HG03196 (cell line): ENCODE measurements at regions not wholly inside any gene's neighbourhood (a gene's known extent, or its start where the extent isn't known, plus 50 kb on each side); places are given as distances from the start of the nearest gene placed in this dataset.

Experiments used
- ATAC-seq: cut with Tn5 transposase; IDR thresholded peaks from one replicate; pipeline ENCODE4 v1.9.1; 2021; ENCODE audit not compliant: unreplicated experiment

DNA sequence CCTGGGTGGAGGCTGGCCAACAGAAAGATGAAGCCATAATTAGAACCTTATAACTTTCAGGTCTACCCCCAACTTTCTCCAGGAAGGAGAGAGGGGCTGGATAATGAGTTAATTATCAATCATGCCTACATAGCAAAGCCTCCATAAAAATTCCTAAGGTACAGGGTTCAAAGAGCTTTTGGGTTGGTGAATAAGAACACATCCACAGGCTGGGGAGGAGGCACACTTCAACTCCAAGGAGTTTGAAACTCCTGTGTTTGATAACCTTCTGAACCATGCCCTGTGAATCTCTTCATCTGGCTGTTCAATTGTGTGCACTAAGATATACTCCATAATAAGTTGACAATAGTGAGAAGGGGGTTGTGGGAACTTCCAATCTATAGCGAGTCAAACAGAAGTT, 552.3 kb downstream of the TDRD15 start:
- ATAC-seq: no peak

DNA sequence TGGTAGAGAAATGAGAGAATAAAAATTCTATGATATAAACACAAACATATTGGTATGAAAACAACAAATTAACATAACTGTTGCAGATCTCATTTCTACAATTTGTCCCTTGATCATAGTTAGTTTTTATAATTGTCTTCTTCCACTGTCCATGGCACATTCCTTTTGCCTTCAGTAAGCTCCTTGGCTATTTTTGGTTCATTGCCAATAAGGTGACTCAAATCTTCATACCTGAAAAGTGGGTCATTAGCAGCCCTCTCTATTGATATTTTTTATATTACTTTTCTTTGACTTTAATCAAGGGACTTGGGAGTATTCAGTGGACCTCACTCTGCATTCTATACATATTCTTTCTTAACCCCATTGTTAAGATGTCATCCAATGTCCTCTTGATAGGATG, 552.9 kb downstream of the TDRD15 start:
- no peak for ATAC-seq

DNA sequence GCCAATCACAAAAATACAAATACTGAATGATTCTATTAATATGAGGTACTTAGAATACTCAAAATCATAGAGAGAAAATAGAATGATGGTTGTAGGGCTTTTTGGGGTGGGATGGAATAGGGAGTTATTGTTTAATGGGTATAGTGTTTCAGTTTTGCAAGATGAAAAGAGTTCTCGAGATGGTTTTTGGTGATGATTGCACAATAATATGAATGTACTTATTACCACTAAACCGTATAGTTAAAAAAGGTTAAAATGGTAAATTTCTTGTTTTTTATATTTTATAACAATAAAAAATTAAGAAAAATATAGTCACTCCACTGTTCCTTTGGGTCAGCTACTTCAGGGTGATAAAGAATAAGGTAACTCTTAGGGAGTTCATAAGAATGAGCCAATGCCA, 560.1 kb downstream of the TDRD15 start:
- ATAC-seq: no peak

DNA sequence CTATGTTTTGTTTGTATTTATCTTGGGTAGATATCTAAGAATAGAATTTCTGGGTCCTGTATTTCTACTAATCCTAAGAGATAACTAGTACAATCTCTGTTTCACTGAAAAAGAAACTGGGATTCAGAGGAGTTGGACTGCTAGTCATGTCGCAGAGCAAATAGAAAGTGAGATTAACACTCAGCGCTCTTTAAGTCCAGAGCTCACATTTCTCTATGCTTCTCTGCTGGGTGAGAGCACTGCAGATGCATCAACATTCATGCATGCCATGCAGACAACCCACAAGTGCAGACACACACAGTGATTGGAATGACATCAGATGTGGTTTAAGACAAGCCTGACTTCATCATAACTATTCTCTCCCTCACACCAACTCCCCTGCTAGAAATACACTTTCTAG, 563.8 kb downstream of the TDRD15 start:
- ATAC-seq: no peak

GRCh38 chr2:21690005-21690404, 566.2 kb downstream of the TDRD15 start:
- ATAC-seq: no peak

DNA sequence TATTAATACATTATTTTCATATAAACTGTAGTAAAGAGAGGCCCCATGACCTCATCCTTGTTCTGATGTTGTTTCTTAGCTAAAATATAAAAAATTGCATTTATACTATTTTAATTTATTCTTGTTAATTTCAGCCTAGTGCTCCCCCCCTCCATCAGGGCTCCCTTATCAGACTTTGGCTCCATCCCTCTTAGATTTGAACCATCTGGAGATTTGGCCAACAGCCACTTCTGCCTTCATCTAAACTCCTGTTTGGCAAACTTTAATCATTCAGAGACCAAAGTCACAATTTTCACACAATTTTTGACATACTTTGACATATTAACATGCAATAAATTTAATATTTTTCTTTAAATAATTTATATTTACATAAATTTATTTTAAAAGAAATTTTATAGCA, 569.3 kb downstream of the TDRD15 start:
- ATAC-seq: no peak

DNA sequence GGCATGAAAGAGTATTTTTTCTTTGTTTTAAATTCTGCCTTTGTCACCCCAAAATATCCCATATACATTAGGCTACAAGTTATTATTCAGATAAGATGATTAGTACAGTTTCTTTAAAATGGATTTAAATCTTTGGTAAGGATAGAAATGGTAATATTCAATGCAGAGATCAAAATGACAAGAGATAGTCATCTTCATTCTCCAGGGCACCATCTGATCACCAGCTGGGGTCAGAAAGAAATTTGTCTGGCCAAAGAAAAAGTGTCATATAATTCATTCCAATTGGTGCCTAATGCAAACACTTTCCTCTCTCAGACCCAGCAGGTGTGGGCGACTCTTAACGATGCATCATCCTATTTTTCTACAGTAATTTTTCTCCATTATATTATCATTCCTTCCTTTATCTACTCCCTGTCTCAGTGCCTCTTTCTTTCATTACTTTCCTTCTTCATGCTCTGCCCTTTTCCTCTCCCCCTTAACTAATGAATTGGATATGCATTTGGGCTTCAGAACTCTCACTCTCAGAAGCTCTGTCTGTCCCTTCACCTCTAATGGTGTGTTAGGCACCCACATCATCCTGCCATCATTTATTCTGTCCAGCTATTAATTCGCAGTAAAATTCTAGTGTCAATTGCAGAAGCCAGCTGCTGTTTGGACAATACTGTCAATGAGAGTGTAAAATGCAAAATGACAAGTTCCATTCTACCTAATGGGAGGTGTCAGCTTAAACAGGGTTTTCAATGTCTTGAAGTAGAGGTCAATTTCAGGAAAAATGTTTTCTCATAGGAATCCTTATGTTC, 570.5 kb downstream of the TDRD15 start:
- no peak for ATAC-seq

DNA sequence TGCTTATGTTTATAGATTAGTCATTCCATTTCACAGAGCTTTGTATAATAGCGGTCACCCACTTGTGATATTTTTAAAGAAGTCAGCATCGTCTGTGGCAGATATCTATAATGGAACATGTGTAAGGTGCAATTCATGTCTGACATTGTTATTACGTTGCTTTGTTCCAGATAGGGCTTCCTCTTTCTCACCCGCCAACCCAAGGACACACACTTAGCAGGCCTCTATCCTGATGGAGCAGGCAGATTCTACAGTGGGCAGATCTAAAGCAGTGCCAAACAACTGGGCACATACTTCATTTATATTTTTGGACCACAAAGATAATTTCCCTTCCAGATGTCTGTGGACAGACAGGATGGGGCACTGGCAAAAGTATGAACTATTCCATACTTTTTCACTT, 573.1 kb downstream of the TDRD15 start:
- ATAC-seq: no peak

DNA sequence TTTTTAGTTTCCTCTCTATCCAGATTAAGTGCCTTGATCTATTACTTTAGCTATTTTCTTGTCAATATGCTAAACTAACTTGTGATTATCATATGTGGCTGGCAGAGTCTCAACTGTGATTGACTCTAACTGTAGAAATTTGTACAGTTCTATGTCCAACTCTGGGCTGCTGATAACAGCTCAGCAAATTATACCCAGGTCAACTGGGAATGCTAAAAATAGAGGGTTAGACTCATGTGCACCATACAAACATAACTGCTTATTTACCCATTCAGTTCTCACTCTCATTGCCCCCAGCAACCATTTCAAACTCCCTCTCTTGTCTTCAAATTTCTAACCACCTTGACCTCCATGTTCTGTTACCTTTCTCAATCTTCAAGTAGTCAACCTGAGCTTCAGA, 576.9 kb downstream of the TDRD15 start:
- ATAC-seq: no peak

- ATAC-seq: no peak
Measured at GRCh38 chr2:21710031-21710430, 586.3 kb downstream of the TDRD15 start.

GRCh38 chr2:21710496-21710895, 586.7 kb downstream of the TDRD15 start:
- no peak for ATAC-seq

DNA sequence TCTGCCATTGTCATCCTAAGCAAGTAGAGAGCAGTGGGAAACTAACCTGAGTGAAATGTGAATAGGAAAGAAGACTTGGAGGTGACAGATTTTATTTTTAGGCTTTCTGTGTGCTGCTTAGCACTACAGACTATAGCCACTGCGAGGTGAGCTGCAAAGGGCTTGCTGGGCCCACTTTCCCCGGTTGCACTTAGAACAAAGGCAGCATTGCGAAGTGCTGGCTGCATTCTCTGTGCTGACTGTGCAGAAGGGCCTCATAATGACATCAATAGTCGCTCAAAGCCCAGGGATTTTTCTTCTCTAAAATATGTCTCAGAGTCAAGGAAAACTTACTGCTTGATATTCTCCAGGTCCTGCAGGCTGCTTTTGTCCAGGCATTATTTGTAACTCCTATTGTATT, 592.1 kb downstream of the TDRD15 start:
- no peak for ATAC-seq

DNA sequence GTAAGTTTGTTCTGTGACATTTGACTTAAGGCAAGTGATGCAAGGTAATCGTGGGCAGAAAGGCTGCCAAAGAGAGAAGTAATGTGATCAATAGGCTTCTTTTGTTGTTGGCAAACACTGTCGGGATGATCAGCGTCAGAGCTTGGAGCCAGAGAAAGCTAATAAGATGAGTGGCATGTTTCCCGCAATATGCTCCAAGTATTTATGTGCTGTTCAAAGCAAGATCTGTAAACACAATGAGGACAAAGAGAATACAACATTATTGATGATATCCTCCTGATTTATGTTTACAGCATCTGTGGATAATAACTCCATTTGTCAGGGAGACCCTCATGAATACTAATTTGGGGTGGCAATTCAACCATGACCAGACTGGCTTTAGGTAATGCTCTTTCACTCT, 603.3 kb downstream of the TDRD15 start:
- no peak for ATAC-seq

DNA sequence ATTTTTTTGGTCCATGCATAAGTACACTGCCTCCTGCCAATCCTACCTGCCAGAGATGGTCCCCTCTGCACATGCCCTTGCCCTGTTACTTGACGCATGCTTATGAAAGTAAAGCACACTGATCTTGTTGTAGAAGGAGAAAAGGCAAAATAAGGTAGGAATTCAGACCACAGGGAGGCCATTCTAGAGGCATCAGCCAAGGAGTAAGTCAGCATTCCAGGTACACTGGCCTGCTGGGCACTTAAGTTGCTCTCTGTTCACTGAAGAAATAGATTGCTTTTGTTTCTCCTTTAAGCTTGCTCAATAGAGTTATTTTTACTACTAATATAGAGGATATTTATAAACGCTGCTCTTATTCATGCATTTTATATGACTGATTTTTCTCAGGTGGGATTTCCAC, 604.4 kb downstream of the TDRD15 start:
- ATAC-seq: no peak

GRCh38 chr2:21730141-21730540, 606.4 kb downstream of the TDRD15 start:
- ATAC-seq: no peak

- ATAC-seq: no peak
Measured at GRCh38 chr2:21740484-21740883, 616.7 kb downstream of the TDRD15 start.

GRCh38 chr2:21746499-21746898, 622.7 kb downstream of the TDRD15 start:
- no peak for ATAC-seq

DNA sequence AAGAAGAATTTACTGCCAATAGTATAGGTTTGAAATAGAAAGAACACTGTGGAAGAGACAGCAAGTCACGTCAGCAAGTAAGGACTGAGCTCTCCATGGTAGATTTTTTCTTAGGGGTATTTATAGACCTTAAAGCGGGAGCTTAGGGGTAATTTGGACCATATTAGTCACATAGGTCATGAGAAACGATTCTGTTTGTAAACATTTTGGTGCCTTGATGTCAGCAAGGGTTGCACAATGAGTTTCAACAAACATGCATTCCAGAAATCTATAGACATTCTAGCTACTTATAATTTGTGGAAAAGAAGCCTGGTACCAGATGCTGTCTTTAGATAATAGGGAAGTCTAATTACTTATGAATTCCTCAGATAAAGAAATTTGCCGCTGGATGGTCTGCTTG, 624.7 kb downstream of the TDRD15 start:
- ATAC-seq: no peak

- ATAC-seq: no peak
Measured at GRCh38 chr2:21754164-21754788, 630.5 kb downstream of the TDRD15 start.

DNA sequence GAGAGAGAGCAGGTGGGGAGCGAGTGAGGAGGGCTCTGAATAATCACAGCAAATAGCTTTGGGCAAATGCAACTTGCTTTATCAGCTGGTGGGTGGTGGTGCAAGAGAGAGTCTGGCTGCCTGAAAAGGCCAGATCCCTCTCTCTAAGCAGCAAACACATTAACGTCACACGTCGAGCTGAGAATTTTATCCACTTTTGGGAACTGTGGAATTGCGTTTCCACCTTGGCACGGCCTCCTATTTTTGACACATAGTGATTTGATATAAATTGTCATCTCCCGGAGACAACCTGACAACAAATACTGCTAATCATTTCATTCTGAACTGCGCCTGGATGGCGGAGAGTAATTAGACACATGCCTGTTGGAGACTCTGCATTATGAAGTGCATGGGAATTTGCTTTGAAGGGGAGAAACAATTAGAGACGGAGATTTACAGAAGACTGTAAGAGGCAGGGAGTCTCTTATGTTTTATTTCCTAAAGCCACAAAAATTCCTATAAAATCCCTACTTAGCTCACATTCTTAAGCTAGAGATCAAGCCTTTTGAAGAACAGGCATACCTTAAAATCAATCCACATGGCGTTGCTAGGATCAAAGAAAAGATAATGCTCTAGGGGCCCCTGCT, 634.1 kb downstream of the TDRD15 start:
- ATAC-seq: no peak

- ATAC-seq: no peak
Measured at GRCh38 chr2:21759819-21760218, 636.1 kb downstream of the TDRD15 start.

DNA sequence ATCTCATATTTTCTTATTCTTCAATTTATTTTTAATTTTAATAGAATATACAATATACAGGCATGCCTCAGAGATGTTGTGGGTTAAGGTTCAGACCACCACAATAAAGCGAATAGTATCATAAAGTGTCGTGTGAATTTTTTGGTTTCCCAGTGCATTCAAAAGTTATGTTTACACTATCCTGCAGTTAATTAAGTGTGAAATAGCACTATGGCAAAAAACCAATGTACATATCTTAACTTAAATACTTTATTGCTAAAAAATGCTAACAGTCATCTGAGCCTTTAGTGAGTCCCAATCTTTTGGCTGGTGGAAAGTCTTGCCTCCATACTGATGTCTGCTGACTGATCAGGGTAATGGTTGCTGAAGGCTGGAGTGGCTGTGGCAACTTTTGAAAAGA, 637.6 kb downstream of the TDRD15 start:
- no peak for ATAC-seq
